Vagina (tissue), 2 donors: ENCODE measurements at regions not wholly inside any gene's neighbourhood (a gene's known extent, or its start where the extent isn't known, plus 50 kb on each side); places are given as distances from the start of the nearest gene placed in this dataset.

Source experiments
- CTCF ChIP-seq, 3 experiments: fragments of 450-650 bp in 2 of 3; fragments of 200-600 bp in 1 of 3; sonication (generic) in 1 of 3; IDR thresholded peaks; one replicate each; pipeline ENCODE4 v1.5.1; 2017 to 2019; ENCODE audit warnings: antibody characterized with exemption in 3 of 3, mild to moderate bottlenecking in 2 of 3, moderate library complexity in 2 of 3
- POLR2AphosphoS5 ChIP-seq, 2 donors: sonication (generic); formaldehyde crosslinking; IDR thresholded peaks; one replicate each; pipeline ENCODE4 v1.9.0; 2017; ENCODE audit warnings: antibody characterized with exemption in 2 of 2, mild to moderate bottlenecking in 2 of 2, low read depth in 1 of 2; ENCODE audit not compliant: insufficient read depth in 1 of 2

- TF ChIP-seq CTCF (IDR thresholded peaks at IDR 0.05) (no peak), POLR2AphosphoS5 (IDR thresholded peaks at IDR 0.05; ENCODE audit: insufficient read depth in 1 of 2, low read depth in 1 of 2) (no peak)
Observed at GRCh38 chr6:40881501-40881900, 157.5 kb downstream of the UNC5CL start.
